ENCODE measurements at regions not wholly inside any gene's neighbourhood (a gene's known extent, or its start where the extent isn't known, plus 50 kb on each side); places are given as distances from the start of the nearest gene placed in this dataset.

DNA sequence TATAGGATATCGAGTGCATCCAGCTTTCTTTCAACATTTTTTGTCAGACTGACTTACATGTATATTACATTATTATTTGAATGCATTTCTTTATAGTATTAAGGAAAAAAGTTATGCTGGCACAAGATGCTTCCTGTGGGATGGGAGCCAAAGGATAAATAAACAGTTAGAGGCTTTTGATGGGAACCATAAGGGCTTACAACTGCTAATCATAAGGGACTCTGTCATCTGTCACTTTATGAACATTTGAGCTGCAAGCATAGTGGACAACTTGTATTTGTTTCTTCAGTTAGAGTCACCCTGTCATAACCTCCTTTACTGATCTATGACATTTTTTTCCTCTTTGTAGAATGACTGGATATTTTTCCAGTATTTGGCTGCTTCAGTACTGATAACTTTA is 132.4 kb upstream of the CHORDC1 start:
- H3K9me3 Mint-ChIP-seq, result peaks cover 10% of the 10 kb centered on the region
- DNase-seq (ENCODE audit: low spot score in 2 of 2, unreplicated experiment in 2 of 2), result no peak
- no peaks in the 10 kb centered on the region for H3K36me3 Mint-ChIP-seq
- H3K27ac Mint-ChIP-seq, result no peak overlapping the region
- TF ChIP-seq, protein P1, sequence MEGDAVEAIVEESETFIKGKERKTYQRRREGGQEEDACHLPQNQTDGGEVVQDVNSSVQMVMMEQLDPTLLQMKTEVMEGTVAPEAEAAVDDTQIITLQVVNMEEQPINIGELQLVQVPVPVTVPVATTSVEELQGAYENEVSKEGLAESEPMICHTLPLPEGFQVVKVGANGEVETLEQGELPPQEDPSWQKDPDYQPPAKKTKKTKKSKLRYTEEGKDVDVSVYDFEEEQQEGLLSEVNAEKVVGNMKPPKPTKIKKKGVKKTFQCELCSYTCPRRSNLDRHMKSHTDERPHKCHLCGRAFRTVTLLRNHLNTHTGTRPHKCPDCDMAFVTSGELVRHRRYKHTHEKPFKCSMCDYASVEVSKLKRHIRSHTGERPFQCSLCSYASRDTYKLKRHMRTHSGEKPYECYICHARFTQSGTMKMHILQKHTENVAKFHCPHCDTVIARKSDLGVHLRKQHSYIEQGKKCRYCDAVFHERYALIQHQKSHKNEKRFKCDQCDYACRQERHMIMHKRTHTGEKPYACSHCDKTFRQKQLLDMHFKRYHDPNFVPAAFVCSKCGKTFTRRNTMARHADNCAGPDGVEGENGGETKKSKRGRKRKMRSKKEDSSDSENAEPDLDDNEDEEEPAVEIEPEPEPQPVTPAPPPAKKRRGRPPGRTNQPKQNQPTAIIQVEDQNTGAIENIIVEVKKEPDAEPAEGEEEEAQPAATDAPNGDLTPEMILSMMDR (IDR thresholded peaks at IDR 0.05; ENCODE audit: unreplicated experiment), result no peak
- H3K4me1 Mint-ChIP-seq, result peaks cover 3% of the 10 kb centered on the region
- no peak overlapping the region for H3K4me3 Mint-ChIP-seq
- peaks cover 6% of the 10 kb centered on the region for H3K27me3 Mint-ChIP-seq (ENCODE audit: low read depth)

DNA sequence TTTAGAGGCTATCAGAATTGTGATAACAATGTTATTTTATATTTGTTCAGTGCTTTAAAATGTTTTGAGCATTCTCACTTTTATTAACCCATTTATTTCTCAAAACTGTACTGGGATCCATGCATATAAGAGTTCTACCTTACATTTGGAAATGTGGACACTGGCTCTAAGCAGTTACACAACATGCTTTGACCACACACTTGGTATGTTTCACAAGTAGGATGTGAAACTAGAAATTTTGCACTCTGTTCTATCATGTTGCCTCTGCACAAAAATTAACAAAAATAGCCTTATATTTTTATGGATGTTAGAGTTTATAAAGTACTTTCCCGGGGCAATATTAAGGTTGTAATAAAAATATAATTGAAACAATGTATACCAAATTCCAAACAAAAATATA is 126.9 kb upstream of the CHORDC1 start:
- DNase-seq (ENCODE audit: low spot score in 2 of 2, unreplicated experiment in 2 of 2), result no peak
- Mint-ChIP-seq H3K27ac (no peak overlapping the region), H3K4me3 (no peak overlapping the region), H3K27me3 (ENCODE audit: low read depth) (peaks cover 6% of the 10 kb centered on the region), H3K4me1 (no peaks in the 10 kb centered on the region), H3K9me3 (no peaks in the 10 kb centered on the region), H3K36me3 (no peaks in the 10 kb centered on the region)
- TF ChIP-seq, protein P1 (IDR thresholded peaks at IDR 0.05; ENCODE audit: unreplicated experiment), result no peak

DNA sequence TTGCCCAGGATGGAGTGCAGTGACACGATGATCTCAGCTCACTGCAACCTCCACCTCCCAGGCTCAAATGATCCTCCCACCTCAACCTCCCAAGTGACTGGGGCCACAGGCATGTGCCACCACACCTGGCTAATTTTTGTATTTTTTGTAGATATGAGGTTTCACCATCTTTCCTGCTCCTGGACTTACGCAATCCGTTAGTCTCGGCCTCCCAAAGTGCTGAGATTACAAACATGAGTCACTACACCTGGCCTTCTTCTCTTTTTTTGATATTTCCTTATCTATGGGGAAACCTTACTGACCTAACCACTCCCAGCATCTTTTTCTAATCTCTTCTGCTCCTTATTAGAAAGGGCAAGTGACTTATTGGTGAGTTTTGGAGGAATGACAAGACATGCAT is 121.7 kb upstream of the CHORDC1 start:
- TF ChIP-seq, protein P1 (IDR thresholded peaks at IDR 0.05; ENCODE audit: unreplicated experiment), result no peak
- H3K4me1 Mint-ChIP-seq, result no peaks in the 10 kb centered on the region
- H3K36me3 Mint-ChIP-seq, result no peaks in the 10 kb centered on the region
- no peak overlapping the region for H3K4me3 Mint-ChIP-seq
- H3K27me3 Mint-ChIP-seq (ENCODE audit: low read depth), result no peaks in the 10 kb centered on the region
- H3K27ac Mint-ChIP-seq, result no peak overlapping the region
- no peaks in the 10 kb centered on the region for H3K9me3 Mint-ChIP-seq
- DNase-seq (ENCODE audit: low spot score in 2 of 2, unreplicated experiment in 2 of 2), result no peak

DNA sequence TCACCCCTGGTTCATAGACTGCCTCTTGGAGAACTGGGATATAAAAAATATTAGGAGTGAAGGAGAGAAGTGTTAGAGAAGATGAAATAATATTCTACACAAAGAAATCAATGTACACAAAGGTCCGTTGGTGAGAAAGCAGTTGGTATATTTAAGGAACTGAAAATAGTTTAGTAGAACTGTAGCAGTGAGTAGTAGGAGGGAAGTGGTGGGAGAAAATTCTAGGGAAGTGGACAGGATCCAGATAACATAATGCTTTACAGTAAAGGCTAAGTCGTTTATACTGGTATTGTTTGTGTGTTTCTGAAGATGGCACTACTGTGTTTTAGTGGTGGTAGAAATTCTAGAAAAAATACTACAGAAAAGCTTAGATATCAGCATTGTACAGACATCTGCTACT is 120.8 kb upstream of the CHORDC1 start:
- Mint-ChIP-seq H3K4me3 (no peak overlapping the region), H3K9me3 (no peaks in the 10 kb centered on the region), H3K4me1 (no peaks in the 10 kb centered on the region), H3K27me3 (ENCODE audit: low read depth) (no peaks in the 10 kb centered on the region), H3K36me3 (no peaks in the 10 kb centered on the region), H3K27ac (no peak overlapping the region)
- TF ChIP-seq, protein P1 (IDR thresholded peaks at IDR 0.05; ENCODE audit: unreplicated experiment), result no peak
- no peak for DNase-seq (ENCODE audit: low spot score in 2 of 2, unreplicated experiment in 2 of 2)

DNA sequence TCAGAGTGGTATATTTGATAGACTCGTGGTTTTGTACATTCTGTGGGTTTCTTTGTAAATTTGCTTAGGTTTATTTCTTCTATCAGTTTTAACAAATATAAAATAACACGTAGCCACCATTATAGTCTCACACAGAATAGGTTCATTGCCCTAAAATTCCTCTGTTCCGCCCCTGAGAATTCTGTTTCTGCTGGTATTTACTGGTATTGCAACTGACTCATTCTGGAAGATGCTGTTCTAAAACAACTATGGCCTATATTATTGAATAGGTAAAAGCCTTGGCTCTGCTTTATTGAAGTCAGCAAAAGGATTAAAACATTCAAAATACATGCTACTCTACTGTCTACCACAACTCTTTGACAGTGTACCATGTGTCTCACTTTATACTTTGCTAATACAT is 119.1 kb upstream of the CHORDC1 start:
- Mint-ChIP-seq H3K27me3 (ENCODE audit: low read depth) (no peaks in the 10 kb centered on the region), H3K36me3 (no peaks in the 10 kb centered on the region)
- TF ChIP-seq, protein P1 (IDR thresholded peaks at IDR 0.05; ENCODE audit: unreplicated experiment), result no peak

DNA sequence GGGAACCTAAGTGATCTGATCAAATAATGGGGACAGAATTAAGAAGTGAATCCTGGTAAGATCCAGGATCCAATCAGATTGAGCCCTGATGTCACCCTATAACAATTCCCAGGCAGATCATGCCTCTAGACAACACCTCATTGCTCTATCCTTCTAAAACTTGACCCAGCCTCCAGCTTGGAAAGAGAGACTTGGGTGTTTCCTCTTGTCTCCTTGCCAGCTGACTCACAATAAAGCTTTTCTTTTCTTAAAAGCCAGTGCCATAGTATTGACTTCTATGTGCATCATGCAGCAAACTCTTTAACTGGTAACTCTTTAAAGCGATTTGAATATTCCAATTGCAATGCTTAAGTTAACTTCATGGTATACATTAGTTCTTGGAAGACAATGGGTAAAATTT is 109.6 kb upstream of the CHORDC1 start:
- no peak for DNase-seq (ENCODE audit: low spot score in 2 of 2, unreplicated experiment in 2 of 2)
- Mint-ChIP-seq H3K27ac (no peak overlapping the region), H3K27me3 (ENCODE audit: low read depth) (no peaks in the 10 kb centered on the region), H3K36me3 (no peaks in the 10 kb centered on the region), H3K4me1 (peaks cover 8% of the 10 kb centered on the region), H3K9me3 (no peaks in the 10 kb centered on the region), H3K4me3 (no peak overlapping the region)
- TF ChIP-seq, protein P1 (IDR thresholded peaks at IDR 0.05; ENCODE audit: unreplicated experiment), result no peak

More for the DNA sequence above, 119.1 kb upstream of the CHORDC1 start:
- Mint-ChIP-seq H3K27ac (no peak overlapping the region), H3K4me1 (no peaks in the 10 kb centered on the region), H3K4me3 (no peak overlapping the region), H3K9me3 (no peaks in the 10 kb centered on the region)
- no peak for DNase-seq (ENCODE audit: low spot score in 2 of 2, unreplicated experiment in 2 of 2)

Data from mesothelial cell of epicardium (in vitro differentiated cells).